CD4-positive, alpha-beta T cell treated with Interleukin-17A for 1 hour (primary cell): ENCODE measurements at regions not wholly inside any gene's neighbourhood (a gene's known extent, or its start where the extent isn't known, plus 50 kb on each side); places are given as distances from the start of the nearest gene placed in this dataset.
"Not testable (repeated sequence)": the region's sequence is repeated elsewhere in the genome, so short reads cannot be mapped to it uniquely, and the experiment has no call there.

Experiments
- DNase-seq: peaks from one replicate; pipeline ENCODE4 v3.0.0-alpha.2; 2020

DNA sequence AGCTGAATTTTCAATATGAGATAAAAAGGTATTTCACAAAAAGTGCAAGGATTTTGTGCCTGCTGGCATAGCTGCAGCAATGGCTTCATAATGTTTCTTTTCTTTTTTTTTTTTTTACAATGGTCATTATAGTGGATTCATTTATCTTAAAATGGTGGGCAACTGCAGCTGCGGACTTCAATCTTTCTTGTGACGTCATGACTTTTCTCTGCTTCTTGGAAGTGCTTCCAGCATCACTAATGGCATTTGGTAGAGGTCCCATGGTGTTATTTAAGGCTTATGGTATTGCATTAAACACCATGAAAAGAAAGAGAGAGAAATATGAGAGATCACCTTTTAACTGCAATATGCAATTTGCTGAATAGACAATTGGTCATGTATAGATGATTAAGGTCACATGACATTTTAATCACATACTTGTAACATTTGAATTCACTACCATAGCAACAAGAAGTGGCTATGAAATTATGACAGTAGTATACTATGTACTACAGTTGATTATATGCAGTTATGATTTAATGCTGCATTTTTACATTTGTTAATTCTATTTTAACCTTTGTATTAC lies 684.0 kb upstream of the AADAT start:
- DNase-seq: no peak

DNA sequence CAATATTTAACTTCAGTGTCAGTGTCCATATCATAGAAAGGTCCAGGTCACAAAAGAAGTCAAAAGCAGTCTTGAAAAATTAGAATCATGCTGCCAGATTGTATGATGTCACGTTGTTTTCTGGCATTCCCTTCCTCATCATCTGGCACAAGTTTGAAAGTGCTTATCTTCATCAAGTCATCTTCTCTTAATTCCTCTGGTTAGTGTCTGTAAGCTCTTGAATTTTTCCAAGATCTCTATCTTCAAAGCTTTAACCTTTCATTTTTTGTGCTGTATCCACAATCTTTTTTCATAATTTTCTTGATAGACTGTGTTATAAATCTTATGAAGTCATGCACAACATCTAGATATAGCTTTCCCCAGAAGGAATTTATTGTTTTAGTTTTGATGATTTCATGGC lies 682.7 kb upstream of the AADAT start:
- no peak for DNase-seq

DNA sequence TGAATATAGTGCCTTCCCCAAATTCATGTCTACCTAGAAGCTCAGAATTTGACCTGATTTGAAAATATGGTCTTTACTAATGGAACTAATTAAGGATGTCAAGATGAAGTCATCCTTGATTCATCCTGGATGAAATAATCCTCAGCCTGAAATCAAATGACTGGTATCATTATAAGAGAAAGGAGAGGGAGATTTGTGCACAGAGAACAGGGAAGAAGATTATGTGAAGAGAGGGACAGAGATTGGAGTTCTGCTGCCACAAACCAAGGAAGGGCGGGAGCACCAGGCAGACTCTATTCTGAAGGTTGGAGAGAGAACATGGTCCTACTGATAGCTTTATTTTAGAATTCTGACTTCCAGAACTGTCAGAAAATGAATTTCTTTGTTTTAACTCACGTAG lies 680.9 kb upstream of the AADAT start:
- DNase-seq: no peak

DNA sequence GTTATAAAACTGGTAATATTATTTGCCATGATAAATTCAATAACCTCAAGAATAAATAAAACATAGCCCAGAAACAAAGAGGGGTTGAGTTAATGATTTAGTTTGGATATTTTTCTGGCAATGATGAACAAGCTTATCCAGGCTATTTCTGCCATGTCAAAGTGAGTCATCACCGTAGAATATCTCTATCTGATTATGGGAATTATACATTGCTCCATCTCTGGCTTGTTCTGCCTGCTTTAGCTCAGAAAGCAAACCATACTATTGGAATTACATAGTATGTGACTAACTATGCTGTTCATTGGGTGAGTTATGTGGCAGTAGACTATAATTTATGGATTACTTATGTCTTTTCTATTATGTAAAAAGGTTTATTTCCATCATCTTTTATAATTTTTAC lies 680.1 kb upstream of the AADAT start:
- no peak for DNase-seq

DNA sequence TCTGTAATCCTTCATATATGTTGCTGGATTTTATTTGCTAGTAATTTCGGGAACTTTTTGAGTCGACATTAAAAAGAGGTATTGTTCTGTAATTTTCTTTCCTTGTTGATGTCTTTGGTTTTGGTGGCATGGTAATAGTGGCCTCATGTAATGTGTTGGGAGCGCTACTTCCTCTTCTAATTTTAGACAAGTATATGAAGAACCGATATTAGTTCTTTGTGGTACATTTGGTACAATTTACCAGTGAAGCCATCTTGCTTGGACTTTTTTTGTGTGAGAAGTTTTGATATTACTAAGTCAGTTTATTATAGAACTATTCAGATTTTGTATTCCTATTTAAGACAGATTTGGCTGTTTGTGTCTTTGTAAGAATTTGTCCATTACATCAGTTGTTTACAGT lies 669.2 kb upstream of the AADAT start:
- DNase-seq: no peak

DNA sequence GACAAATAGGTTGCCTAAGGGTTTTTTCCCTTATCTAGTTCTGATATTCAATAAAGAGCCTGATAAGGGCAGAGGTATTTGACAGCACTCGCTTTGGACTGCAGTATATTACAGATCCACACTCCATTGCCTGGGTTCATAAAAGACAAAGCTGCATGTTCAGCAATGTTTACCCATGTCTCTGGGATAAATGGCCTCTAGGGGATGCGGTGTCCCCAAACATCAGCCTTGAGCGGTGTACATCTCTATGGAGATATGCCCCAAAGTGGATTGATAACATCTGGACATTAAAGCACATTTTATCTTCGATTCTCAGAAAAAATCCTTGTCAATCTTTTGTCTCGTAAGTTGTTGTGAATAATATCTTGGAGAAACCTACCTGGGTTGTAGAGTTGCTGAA lies 660.8 kb upstream of the AADAT start:
- DNase-seq: no peak

DNA sequence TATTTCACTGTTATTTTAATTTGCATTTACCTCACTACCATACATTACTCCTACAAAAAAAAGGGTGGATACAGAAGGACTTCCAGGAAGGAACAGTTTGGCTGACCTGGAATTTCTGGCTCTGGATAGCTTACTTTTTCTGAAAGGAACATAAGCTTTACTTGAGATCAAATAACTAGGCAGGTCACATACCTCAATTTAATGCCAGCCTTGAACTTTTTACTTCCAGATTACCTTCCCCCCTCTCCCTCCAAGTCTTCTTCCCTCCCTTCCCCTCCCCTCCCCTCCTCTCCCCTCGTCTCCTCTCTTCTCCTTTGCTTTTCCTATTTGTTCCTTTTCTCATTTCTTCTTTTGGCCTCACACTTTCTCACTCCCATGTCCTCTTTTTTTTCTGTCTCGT lies 659.2 kb upstream of the AADAT start:
- DNase-seq: no peak

DNA sequence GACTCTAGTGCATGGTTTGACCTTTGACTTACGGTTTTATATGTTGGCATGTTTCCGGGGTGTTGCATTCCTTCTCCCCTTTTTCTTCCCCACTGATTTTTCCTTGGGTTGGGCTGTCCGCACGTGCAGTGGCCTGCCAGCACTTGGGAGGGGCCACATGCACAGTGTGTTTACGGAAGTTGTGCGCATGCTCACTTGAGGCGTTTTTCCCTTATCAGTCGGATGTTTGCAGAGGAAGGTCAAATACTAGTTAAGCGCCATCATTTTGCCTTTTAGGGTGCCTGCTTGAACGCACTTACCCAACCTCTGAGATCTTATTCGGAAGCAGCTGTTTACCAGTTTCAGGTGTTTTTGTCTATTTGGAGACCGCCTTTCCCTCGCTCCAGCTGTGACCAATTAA lies 653.9 kb upstream of the AADAT start:
- no peak for DNase-seq

DNA sequence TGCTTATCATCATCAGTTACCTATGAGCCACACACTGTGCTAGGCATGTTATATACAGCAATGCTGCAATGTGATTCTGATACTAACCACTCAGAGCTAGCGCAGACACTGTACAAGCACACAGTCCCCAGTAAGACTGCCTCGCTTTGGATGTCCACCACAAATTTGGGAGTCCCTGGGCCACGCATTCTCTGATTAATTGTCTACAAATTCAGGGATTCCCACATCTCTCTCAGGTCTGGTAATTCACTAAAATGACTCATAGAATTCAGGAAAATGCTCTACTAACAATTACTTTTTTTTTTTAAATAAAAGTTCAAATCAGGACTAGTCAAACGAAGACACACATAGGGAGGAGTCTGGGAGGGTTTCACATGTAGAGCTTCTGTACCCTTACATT lies 652.1 kb upstream of the AADAT start:
- no peak for DNase-seq

DNA sequence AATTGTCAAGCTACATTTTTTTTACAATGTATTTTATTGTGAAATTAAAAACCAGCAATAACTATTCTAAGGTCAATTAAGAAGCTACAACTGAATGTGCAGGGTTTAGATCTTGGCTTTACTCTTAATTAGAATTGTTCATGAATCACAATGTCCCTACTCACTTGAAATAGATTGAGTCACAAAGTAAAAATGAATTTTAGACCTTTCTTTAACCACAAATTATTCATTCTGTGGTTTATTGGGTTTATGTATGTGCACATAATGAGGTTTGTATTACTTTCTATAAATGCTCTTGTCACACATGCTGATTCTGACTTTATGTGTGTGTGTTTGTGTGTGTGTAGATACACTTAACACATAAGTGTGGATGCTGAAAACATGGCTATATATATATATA lies 647.0 kb upstream of the AADAT start:
- DNase-seq: no peak

DNA sequence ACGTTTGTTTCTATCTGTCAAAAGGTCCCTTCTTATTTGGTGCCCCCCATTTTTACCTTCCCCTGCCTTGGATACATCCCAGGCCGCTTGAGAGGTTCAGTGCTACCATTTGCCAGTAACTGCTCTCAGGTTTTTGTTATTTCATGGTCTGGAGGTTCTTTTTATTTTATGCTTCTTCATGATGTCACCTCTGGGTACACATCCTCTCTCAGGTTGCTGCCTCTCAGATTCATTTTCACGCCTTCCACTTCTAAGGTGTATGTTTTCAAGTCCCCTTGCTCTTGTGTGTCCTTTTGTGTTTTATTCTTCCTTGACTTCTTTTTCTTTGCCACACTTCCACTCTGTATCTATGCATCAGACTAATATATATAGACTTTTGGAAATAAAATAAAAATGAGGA lies 640.1 kb upstream of the AADAT start:
- no peak for DNase-seq

DNA sequence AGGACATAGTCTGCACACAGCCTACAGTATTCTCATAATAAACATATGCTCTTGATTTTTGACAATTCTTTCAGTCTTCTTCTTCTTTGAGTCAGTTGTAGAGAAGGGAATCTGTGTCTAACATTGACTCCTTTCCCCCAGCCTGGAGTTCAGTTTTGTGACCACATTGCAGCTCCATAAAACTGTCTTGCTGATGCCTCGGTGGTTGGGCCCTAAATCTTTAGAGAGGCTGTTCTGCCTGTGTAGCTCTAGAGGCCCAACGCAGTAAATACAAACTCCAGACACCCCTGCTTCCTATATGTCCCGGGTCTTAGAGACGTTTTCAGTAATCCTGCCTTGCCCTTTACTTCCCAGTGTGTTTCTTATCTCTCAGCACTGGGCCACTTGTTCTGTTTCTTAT lies 639.5 kb upstream of the AADAT start:
- no peak for DNase-seq

DNA sequence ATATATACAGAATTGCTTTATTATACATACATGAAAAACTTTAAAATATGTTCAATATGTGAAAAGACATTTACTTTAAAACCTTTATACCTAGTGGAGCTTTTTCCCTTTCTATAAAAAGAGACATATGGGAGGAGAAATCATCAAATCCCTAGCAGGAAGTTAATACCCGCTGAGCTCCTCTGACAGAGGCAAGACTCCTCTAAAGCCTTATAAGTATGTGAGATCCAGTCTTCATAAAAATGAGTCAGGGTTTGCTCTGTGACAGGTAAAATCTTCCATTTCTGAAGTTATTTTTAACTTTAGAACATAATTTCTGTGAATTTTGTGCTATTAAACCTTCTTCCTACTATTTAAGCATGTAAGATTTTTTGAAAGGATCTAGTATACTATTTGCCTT lies 634.4 kb upstream of the AADAT start:
- no peak for DNase-seq

DNA sequence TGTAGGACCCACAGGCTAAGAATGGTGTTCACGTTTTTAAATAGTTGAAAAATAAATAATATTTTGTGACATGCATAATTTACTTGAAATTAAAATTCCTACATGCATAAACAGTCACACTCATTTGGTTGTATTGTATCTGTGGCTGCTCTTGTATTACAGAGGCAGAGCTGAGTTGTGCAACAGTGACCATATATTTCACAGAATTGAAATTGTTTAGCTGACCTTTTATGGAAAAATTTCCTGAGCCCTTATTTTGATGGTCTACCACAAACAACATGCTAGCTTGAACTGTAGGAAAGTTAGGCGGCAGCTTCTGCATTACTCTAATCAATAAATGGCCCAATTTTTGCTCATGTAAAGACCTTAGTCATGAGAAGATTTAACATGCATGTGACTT lies 633.4 kb upstream of the AADAT start:
- DNase-seq: no peak

DNA sequence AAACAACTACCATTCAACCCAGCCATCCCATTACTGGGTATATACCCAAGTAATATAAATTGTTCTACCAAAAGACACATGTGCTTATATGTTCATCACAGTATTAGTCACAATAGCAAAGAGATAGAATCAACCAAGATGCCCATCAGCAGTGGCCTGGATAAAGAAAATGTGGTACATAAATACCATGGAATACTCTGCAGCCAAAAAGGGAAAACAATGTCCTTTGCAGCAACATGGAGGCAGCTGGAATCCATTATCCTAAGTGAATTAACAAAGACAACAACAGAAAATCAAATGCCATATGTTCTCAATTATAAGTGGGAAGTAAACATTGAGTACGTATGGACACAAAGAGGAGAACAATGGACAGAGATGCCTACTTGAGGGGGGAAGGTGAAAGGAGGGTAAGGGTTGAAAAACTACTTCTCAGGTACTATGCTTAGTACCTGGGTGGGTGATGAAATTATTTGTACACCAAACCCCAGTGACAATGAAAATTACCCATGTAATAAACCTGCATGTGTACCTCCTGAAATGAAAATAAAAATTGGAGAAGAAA lies 632.1 kb upstream of the AADAT start:
- no peak for DNase-seq

DNA sequence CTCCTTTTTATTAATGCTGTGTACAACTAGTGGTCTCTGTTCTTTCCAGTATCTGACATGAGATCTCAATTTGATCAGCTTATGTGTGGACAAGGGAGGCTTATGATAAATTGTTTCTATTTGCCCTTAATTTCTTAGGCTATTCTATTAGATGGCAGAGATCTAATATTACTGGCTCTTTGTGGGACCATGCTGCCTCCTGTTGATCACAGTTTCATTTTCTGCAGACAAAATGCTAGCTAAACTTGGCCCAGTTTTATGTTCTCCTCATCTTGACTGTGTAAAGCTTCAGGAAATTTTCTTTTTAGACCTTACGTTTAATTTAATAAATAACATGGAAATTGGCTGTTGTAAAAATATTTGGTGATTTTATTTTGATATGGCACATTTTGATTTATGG lies 627.1 kb upstream of the AADAT start:
- DNase-seq: no peak

DNA sequence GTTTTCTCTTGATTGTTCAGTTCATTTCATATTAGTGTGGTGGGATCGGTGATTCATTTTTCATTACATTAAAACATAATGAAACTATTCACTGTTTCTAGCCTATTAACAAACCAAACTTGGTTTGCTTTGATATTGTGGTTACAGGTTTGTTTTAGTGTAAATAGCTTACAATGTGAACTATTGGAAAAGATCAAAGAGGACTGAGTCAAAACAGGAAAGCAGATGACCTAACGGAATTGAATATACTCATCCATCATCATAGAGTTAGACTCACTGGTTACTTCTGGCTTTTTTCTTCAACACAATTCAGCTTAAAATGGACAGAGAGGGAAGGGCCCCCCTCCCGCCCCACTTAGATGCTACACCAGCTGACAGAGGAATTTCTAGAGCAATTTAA lies 616.2 kb upstream of the AADAT start:
- no peak for DNase-seq

DNA sequence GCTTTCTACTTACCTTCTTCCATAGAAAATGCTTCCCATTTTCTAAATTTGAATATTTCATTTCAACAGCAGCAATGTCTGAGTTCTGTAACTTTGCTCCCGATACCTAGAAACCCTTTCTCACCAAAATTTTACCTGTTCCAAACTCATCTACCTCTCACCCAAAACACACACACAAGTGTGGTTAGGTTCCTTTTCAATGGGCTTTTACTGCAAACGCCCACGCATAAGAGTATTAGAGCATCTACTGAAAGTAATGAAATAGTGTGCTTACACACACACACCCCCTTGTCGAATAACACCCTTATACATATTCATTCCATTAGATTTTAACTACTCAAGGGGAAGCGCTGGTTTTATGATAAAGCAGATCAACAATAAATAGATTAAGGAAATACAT lies 610.3 kb upstream of the AADAT start:
- no peak for DNase-seq

DNA sequence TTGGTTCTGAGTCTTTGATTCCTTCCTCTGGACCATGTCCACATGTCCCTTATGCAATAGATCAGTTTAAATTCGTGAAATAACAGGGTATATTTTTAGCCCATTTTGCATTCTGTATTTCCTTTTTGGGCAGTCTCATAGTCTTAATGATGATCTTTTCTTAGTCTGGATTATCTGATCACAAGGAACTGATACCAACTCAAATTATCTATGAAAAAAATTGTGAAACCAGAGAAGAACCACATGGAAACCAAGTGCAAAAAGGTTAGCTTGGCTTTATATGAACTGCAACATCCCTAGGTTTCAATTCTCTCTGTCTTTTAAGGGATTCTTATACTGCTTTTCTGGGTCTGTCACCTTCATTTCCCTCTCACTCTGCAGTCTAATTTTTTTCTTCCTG lies 608.6 kb upstream of the AADAT start:
- DNase-seq: no peak

DNA sequence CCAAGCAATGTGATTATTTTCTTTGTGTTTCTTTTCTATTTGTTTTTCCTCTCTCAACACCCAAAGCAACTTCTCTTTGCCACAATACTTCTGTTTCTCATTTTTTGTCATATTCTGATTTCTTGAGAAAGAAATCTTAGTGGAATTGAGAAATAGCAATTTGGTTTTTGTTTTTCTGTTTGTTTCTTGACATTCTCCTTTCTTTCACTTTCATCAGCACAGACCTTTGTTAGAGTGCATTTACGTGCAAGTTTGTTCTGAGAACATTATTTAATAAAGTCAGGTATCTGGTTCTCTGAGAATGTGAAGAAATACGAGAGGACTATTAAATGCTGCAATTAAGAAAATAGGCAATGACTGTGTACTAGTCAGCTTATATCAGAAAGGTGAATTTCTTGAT lies 608.1 kb upstream of the AADAT start:
- DNase-seq: no peak

DNA sequence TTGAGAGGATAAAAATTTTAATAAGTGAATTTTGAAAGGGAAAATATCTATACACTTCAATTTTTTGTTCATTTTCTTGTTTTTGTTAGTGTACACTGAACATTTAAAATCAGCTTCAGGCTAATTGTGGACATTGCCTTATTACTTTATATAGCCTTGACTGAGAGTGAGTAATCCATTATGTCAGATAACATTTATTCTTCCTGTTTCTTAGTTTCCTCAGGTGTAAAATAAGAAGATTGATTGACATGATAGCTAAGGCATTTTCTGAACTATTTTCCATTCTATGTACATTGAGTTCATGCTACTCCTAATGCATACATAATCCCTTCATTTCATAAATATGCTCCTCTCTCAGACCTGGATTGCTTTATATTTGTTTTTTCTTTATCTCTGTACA lies 607.3 kb upstream of the AADAT start:
- DNase-seq: no peak

DNA sequence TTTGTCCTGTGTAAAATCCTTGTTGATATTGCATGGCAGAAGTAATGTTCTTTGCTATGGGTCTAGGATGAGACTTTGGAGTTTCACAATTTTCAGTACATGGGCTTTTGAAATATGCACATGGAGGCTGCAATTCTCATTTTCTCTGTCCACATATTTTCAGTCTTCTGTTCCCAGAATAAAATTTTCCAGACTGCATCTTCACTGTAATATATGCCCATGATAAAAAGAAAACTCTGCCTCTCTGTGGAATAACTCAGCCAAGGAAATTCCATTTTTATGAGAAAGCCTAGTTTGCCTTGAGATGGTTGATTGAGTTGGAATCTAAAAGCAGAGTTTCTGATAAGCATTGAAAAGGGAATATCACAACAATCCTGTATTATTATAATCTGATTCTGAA lies 601.4 kb upstream of the AADAT start:
- DNase-seq: no peak

DNA sequence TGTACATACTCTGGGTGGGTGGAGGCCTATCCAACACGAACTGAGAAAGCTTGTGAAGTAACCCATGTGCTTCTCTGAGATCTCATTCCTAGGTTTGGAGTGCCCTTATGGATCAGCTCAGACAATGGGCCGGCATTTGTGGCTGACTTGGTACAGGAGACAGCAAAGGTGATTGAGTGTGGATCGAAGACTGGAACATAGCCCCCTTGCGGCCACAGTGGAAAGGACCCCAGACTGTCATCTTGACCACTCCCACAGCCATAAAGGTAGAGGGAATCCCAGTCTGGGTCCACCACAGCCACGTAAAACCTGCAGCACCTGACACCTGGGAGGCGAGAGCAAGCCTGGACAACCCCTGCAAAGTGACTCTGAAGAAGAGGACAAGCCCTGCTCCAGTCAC lies 598.0 kb upstream of the AADAT start:
- DNase-seq: no peak

DNA sequence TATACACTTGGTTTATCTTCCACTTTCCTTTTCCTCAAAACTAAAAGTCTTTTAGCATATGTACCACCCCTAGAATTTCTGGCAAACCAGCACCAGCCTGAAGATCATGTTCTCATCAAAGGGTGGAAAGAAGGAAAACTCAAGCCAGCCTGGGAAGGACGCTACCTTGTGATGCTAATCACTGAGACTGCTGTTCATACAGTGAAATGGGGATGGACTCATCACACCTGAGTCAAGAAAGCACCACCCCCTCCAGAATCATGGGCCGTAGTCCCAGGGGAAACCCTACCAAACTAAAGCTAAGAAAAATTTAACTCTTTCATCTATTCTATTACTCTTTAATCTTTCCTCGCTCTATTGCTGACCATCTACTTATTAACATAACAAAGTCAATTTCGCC lies 595.9 kb upstream of the AADAT start:
- not testable (repeated sequence) for DNase-seq

DNA sequence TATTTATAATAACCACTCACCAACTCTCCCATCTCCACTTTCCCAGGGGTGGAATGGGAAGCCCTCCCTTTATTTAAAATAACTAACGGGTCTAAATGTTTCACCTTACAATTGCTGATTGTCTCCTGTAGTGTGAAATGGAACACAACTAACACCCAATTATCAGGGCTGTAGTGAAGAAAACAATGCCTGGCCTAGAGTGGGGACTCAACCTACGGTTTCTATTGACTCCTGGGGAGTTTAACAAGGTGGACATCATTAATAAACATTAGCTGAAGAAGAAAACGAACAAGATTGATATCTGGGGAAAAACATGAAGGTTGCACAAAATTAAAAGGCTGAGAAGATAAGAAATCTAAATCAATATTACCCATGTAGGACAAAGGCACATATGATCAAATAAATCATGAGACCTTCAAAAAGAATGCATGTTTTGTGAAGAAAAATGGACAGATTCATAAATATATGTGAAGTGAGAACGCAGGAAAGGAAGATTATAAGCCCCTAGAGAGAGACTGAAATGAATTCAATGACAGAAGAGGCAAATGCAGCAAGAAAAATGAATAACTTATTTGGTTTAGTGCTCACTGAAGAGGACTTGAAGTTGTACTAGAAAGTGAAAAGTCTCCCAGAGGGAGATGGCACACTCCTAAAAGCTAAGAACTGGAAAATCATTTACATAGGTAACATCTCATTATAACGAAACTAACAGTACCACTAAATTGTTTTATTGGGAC lies 593.0 kb upstream of the AADAT start:
- DNase-seq: no peak
